VCaP (cell line): ENCODE measurements at regions not wholly inside any gene's neighbourhood (a gene's known extent, or its start where the extent isn't known, plus 50 kb on each side); places are given as distances from the start of the nearest gene placed in this dataset.
"Not testable (repeated sequence)": the region's sequence is repeated elsewhere in the genome, so short reads cannot be mapped to it uniquely, and the experiment has no call there.

Experiments
- H3K27ac ChIP-seq: fragments of 450-650 bp; 2 replicates; pipeline ENCODE4 v1.5.1; 2017
- TF ChIP-seq, protein P1 (sequence below): fragments of 450-650 bp; conservative IDR thresholded peaks from 2 replicates; pipeline ENCODE4 v1.5.1; 2017; ENCODE audit warnings: mild to moderate bottlenecking, moderate library complexity

DNA sequence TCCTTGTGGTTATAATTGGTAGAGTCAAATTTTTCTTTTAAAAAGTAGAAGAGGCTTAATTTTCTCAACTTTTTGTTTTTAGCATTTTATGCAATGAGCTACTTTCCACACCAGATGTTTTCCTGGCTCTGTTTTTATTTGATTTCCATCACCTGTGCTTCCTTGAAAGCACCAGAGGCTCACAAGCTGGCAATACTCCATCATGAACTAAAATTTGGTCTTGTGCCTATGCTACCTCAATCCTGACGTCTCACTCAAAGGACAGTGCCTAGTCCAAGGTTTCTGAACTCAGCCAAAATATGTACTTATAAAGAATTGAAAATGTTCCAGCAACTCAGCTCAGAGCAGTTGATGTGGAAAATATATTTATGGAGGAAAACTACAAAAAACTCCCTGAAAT, 914.0 kb upstream of the PRKX start:
- no peak overlapping the region for H3K27ac ChIP-seq
- TF ChIP-seq, protein P1, sequence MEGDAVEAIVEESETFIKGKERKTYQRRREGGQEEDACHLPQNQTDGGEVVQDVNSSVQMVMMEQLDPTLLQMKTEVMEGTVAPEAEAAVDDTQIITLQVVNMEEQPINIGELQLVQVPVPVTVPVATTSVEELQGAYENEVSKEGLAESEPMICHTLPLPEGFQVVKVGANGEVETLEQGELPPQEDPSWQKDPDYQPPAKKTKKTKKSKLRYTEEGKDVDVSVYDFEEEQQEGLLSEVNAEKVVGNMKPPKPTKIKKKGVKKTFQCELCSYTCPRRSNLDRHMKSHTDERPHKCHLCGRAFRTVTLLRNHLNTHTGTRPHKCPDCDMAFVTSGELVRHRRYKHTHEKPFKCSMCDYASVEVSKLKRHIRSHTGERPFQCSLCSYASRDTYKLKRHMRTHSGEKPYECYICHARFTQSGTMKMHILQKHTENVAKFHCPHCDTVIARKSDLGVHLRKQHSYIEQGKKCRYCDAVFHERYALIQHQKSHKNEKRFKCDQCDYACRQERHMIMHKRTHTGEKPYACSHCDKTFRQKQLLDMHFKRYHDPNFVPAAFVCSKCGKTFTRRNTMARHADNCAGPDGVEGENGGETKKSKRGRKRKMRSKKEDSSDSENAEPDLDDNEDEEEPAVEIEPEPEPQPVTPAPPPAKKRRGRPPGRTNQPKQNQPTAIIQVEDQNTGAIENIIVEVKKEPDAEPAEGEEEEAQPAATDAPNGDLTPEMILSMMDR: no peak

- TF ChIP-seq, protein P1: no peak
Observed at GRCh38 chrX:4622486-4623167, 909.2 kb upstream of the PRKX start.

GRCh38 chrX:4613651-4614050, 900.2 kb upstream of the PRKX start:
- not testable (repeated sequence) for H3K27ac ChIP-seq

More at GRCh38 chrX:4622486-4623167, 909.2 kb upstream of the PRKX start:
- H3K27ac ChIP-seq: no peak overlapping the region

DNA sequence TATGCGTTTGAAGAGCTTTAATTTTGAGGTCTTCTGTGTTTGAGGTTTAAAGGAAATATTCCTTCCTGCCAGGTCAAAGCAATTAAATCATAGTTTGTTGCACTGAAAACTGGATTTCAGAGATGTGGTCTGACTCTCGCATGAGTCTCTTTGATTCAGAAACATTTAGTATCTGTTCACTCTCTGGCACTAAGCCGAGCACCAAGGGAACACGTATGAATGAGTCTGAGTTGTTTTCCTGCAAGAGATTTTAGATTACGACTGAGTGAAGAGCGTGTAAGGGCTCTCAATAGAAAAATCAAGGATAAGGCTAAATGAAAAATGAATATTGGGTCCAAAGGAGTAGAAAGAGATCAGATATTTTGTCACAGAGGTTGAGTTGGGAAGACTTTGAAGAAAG, 875.4 kb upstream of the PRKX start:
- TF ChIP-seq, protein P1: no peak
- no peak overlapping the region for H3K27ac ChIP-seq

DNA sequence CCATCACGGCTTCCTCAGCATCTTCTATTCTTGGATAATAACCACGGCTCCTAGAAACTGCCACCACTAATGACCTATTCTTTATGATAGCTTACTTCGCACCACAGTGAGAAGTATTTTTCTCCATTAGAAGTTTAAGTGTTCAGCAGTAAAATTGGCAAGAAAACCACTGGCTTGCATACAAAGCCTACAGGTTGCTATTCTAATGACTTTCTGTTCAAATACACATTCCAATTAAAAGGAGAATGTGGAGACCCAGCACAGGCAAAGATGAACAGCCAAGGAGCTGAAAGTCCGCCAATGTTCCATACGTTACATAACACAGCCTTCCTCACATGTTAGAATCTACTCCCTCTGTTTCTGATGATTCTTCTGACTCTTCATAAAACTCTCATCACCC, 875.0 kb upstream of the PRKX start:
- no peak overlapping the region for H3K27ac ChIP-seq
- TF ChIP-seq, protein P1: no peak

GRCh38 chrX:4588056-4588455, 874.6 kb upstream of the PRKX start:
- TF ChIP-seq, protein P1: no peak
- H3K27ac ChIP-seq: no peak overlapping the region

DNA sequence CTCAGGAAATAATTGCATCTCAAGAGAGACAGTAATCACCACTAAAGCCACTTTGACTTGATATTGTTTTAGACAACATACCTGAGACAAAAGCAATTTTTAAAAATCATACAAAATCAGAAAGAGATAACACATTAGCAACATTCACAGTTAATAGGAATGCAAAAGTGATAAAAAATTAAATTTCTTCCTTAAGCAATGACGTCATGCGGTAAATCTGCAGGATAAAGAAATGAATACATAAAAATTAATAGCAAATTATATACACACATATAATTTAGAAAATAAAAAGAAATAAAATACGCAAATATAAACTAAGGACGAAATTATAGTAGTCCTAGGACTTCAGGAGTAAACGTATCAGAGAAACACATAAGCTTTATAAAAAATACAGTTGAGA, 866.5 kb upstream of the PRKX start:
- no peak overlapping the region for H3K27ac ChIP-seq
- TF ChIP-seq, protein P1: no peak

- TF ChIP-seq, protein P1: no peak
- no peak overlapping the region for H3K27ac ChIP-seq
Observed at GRCh38 chrX:4579480-4579879, 866.0 kb upstream of the PRKX start.
